Neural progenitor cell (in vitro differentiated cells): ENCODE measurements at regions not wholly inside any gene's neighbourhood (a gene's known extent, or its start where the extent isn't known, plus 50 kb on each side); places are given as distances from the start of the nearest gene placed in this dataset.

Source experiments
- DNase-seq: peaks from one replicate; pipeline ENCODE4 v3.0.0-alpha.2; 2016; ENCODE audit warnings: low spot score
- H2AFZ ChIP-seq: fragments of 200-600 bp; sonication (generic); replicated peaks from 2 replicates; pipeline ENCODE4 v1.6.1; 2016; ENCODE audit warnings: antibody characterized with exemption
- H3F3A ChIP-seq: fragments of 200-600 bp; sonication (generic); 2 replicates; pipeline ENCODE4 v1.6.1; 2016; ENCODE audit warnings: antibody characterized with exemption, low read depth
- H3K27ac ChIP-seq: fragments of 200-600 bp; sonication (generic); 2 replicates; pipeline ENCODE4 v1.5.1; 2016; ENCODE audit warnings: mild to moderate bottlenecking
- H3K27me3 ChIP-seq: fragments of 200-600 bp; sonication (generic); 2 replicates; pipeline ENCODE4 v1.6.1; 2016; ENCODE audit warnings: mild to moderate bottlenecking, moderate library complexity
- H3K36me3 ChIP-seq: fragments of 200-600 bp; sonication (generic); 2 replicates; pipeline ENCODE4 v1.5.1; 2016
- H3K4me1 ChIP-seq: fragments of 200-600 bp; sonication (generic); 2 replicates; pipeline ENCODE4 v1.6.1; 2016; ENCODE audit warnings: mixed run types
- H3K4me2 ChIP-seq: fragments of 200-600 bp; sonication (generic); 2 replicates; pipeline ENCODE4 v1.6.1; 2016
- H3K4me3 ChIP-seq: fragments of 200-600 bp; sonication (generic); 2 replicates; pipeline ENCODE4 v1.5.1; 2016
- H3K79me2 ChIP-seq: fragments of 200-600 bp; sonication (generic); 2 replicates; pipeline ENCODE4 v1.6.1; 2016; ENCODE audit warnings: low read depth
- H3K9ac ChIP-seq: fragments of 200-600 bp; sonication (generic); 2 replicates; pipeline ENCODE4 v1.6.1; 2016
- H3K9me3 ChIP-seq: fragments of 200-600 bp; sonication (generic); 2 replicates; pipeline ENCODE4 v1.5.1; 2016; ENCODE audit warnings: low read depth
- H4K20me1 ChIP-seq: fragments of 200-600 bp; sonication (generic); 2 replicates; pipeline ENCODE4 v1.6.1; 2016; ENCODE audit warnings: low read depth
- H3K27ac Mint-ChIP-seq: 3 replicates; pipeline ENCODE4 v1.8.0; 2021; ENCODE audit warnings: mixed read lengths
- H3K27me3 Mint-ChIP-seq: 2 replicates; pipeline ENCODE4 v1.8.0; 2022; ENCODE audit warnings: low read depth, mild to moderate bottlenecking, inconsistent platforms, moderate library complexity, mixed read lengths; ENCODE audit not compliant: insufficient read depth
- H3K36me3 Mint-ChIP-seq: 3 replicates; pipeline ENCODE4 v1.8.0; 2021; ENCODE audit warnings: mixed read lengths
- H3K4me1 Mint-ChIP-seq: 3 replicates; pipeline ENCODE4 v1.8.0; 2021; ENCODE audit warnings: mixed read lengths
- H3K4me3 Mint-ChIP-seq: 3 replicates; pipeline ENCODE4 v1.8.0; 2021; ENCODE audit warnings: mild to moderate bottlenecking, moderate library complexity, mixed read lengths
- H3K9me3 Mint-ChIP-seq: 3 replicates; pipeline ENCODE4 v1.8.0; 2020; ENCODE audit warnings: mixed read lengths
- CTCF ChIP-seq: fragments of 200-600 bp; sonication (generic); IDR thresholded peaks from 2 replicates; pipeline ENCODE4 v1.5.1; 2017; ENCODE audit warnings: antibody characterized with exemption, mild to moderate bottlenecking
- EZH2 ChIP-seq: fragments of 200-600 bp; sonication (generic); IDR thresholded peaks from 2 replicates; pipeline ENCODE4 v1.6.1; 2017; ENCODE audit warnings: antibody characterized with exemption, mild to moderate bottlenecking, moderate library complexity
- EZH2phosphoT487 ChIP-seq: fragments of 200-600 bp; sonication (generic); IDR thresholded peaks from 2 replicates; pipeline ENCODE4 v1.6.1; 2017; ENCODE audit warnings: antibody characterized with exemption

- peaks cover 25% of the 10 kb centered on the region for H3K27me3 Mint-ChIP-seq
- H3K27ac ChIP-seq = no peak overlapping the region
Measured at GRCh38 chr17:34156741-34157589, 98.1 kb upstream of the CCL2 start.

DNA sequence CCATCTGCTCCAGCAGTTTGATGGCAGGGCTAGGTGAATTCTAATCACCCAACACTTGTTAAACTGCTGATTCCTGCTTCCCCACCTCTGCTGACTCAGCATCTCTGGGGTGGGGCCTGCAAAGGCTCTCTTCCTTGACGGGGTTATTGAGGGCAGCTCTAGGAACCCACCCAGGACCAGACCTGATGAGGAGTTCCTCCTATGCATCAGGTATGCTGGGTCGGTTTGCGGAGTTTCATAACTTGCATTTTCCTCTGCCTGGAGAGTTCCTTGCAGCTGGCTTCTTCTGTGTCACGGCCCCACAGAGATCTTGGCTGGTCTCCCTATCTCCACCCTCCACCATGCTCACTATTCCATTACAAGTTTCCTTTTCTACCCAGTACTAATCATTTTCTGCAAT, 93.4 kb upstream of the CCL2 start:
- Histone ChIP-seq H2AFZ (no peak overlapping the region), H3F3A (no peaks in the 10 kb centered on the region), H4K20me1 (no peaks in the 10 kb centered on the region), H3K27me3 (peaks cover 16% of the 10 kb centered on the region), H3K27ac (no peak overlapping the region), H3K9me3 (no peaks in the 10 kb centered on the region), H3K4me3 (no peak overlapping the region), H3K4me1 (peaks cover 4% of the 10 kb centered on the region), H3K79me2 (no peaks in the 10 kb centered on the region), H3K4me2 (no peak overlapping the region), H3K36me3 (no peaks in the 10 kb centered on the region), H3K9ac (no peak overlapping the region)
- no peak for DNase-seq
- Mint-ChIP-seq H3K27me3 (peaks cover 20% of the 10 kb centered on the region), H3K36me3 (no peaks in the 10 kb centered on the region), H3K4me1 (peaks cover 4% of the 10 kb centered on the region), H3K4me3 (no peak overlapping the region), H3K9me3 (no peaks in the 10 kb centered on the region), H3K27ac (no peak overlapping the region)
- TF ChIP-seq EZH2phosphoT487 (no peak), EZH2 (no peak), CTCF (no peak)

More at GRCh38 chr17:34156741-34157589, 98.1 kb upstream of the CCL2 start:
- H3K4me3 ChIP-seq = peak overlapping the region; percentile 56
- peaks cover 47% of the 10 kb centered on the region for H3K27me3 ChIP-seq
- H3K9me3 ChIP-seq = no peaks in the 10 kb centered on the region
- no peaks in the 10 kb centered on the region for H3K36me3 ChIP-seq
- H4K20me1 ChIP-seq = no peaks in the 10 kb centered on the region
- H3K4me2 ChIP-seq = peak overlapping the region; percentile 83
- H3F3A ChIP-seq = no peaks in the 10 kb centered on the region
- peak overlapping the region; percentile 73 for H2AFZ ChIP-seq
- H3K4me1 Mint-ChIP-seq = peaks cover 33% of the 10 kb centered on the region
- H3K27ac Mint-ChIP-seq = peak overlapping the region; percentile 4
- no peaks in the 10 kb centered on the region for H3K79me2 ChIP-seq
- H3K4me3 Mint-ChIP-seq = peak overlapping the region; percentile 85
- no peak overlapping the region for H3K9ac ChIP-seq
- no peak for TF ChIP-seq CTCF
- TF ChIP-seq EZH2phosphoT487 = no peak
- TF ChIP-seq EZH2 = peak; percentile 75
- DNase-seq = peak; percentile 75
- H3K36me3 Mint-ChIP-seq = no peaks in the 10 kb centered on the region
- peaks cover 5% of the 10 kb centered on the region for H3K9me3 Mint-ChIP-seq
- peaks cover 16% of the 10 kb centered on the region for H3K4me1 ChIP-seq

DNA sequence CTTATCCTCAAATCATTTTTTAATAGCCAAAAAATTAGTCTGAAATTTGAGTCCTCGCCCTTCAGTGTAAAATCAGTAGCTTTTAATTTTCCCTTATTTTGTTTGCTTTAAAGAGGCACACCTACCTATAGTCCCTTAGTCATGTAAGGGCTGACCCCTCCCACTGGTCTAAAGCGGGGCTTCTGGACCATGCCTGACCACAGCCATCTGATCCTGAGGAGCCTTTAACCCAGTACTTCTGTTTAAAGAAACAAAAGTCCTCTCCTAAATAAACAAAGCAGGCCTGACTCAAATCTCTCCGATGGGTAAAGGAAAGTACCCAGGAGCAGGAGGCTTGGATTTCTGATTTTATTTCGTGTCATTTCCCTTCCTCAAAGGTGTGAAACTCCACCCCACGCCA, 92.0 kb upstream of the CCL2 start:
- Mint-ChIP-seq H3K36me3 (no peaks in the 10 kb centered on the region), H3K4me3 (no peak overlapping the region), H3K9me3 (no peaks in the 10 kb centered on the region), H3K4me1 (no peaks in the 10 kb centered on the region), H3K27ac (no peak overlapping the region), H3K27me3 (peaks cover 14% of the 10 kb centered on the region)
- H3K9me3 ChIP-seq = no peaks in the 10 kb centered on the region
- no peak for DNase-seq
- H3K4me1 ChIP-seq = no peaks in the 10 kb centered on the region
- no peak overlapping the region for H3K27ac ChIP-seq
- no peaks in the 10 kb centered on the region for H4K20me1 ChIP-seq
- no peaks in the 10 kb centered on the region for H3K79me2 ChIP-seq
- TF ChIP-seq EZH2 (no peak), EZH2phosphoT487 (no peak), CTCF (no peak)
- H3K4me3 ChIP-seq = no peak overlapping the region
- H3K36me3 ChIP-seq = no peaks in the 10 kb centered on the region
- no peaks in the 10 kb centered on the region for H3F3A ChIP-seq
- no peak overlapping the region for H2AFZ ChIP-seq
- no peak overlapping the region for H3K9ac ChIP-seq
- no peak overlapping the region for H3K4me2 ChIP-seq
- H3K27me3 ChIP-seq = peaks cover 3% of the 10 kb centered on the region
